GM23338 (cell line): ENCODE measurements at regions not wholly inside any gene's neighbourhood (a gene's known extent, or its start where the extent isn't known, plus 50 kb on each side); places are given as distances from the start of the nearest gene placed in this dataset.

Experiments used
- ATAC-seq: fragments of 200-7000 bp; cut with Tn5 transposase; 3 replicates; pipeline ENCODE4 v1.9.1; 2020
- DNase-seq: peaks from one replicate; pipeline ENCODE4 v3.0.0-alpha.2; 2015; ENCODE audit warnings: low spot score
- H2AFZ ChIP-seq: fragments of 200-600 bp; sonication (generic); 2 replicates; pipeline ENCODE4 v1.8.0; 2016; ENCODE audit warnings: antibody characterized with exemption, mild to moderate bottlenecking, moderate library complexity
- H3F3A ChIP-seq: fragments of 200-600 bp; sonication (generic); replicated peaks from 2 replicates; pipeline ENCODE4 v1.8.0; 2017; ENCODE audit warnings: antibody characterized with exemption, mixed run types, low read depth
- H3K27ac ChIP-seq: fragments of 200-600 bp; sonication (generic); 2 replicates; pipeline ENCODE4 v1.6.1; 2016; ENCODE audit warnings: low read depth
- H3K27me3 ChIP-seq: fragments of 200-600 bp; sonication (generic); 2 replicates; pipeline ENCODE4 v1.8.0; 2016; ENCODE audit warnings: mild to moderate bottlenecking, mixed run types, moderate library complexity; ENCODE audit not compliant: insufficient read depth
- H3K36me3 ChIP-seq: fragments of 200-600 bp; sonication (generic); 2 replicates; pipeline ENCODE4 v1.8.0; 2016; ENCODE audit warnings: mild to moderate bottlenecking; ENCODE audit not compliant: insufficient read depth
- H3K4me1 ChIP-seq: fragments of 200-600 bp; sonication (generic); 2 replicates; pipeline ENCODE4 v1.8.0; 2016; ENCODE audit warnings: mild to moderate bottlenecking, moderate library complexity; ENCODE audit not compliant: insufficient read depth
- H3K4me2 ChIP-seq: fragments of 200-600 bp; sonication (generic); 2 replicates; pipeline ENCODE4 v1.7.1; 2017; ENCODE audit warnings: mixed run types
- H3K4me3 ChIP-seq: fragments of 200-600 bp; sonication (generic); 2 replicates; pipeline ENCODE4 v1.6.1; 2016; ENCODE audit warnings: mixed run types
- H3K79me2 ChIP-seq: fragments of 200-600 bp; sonication (generic); replicated peaks from 2 replicates; pipeline ENCODE4 v1.8.0; 2017; ENCODE audit warnings: mild to moderate bottlenecking; ENCODE audit not compliant: insufficient read depth
- H3K9me2 ChIP-seq: fragments of 200-600 bp; sonication (generic); 2 replicates; pipeline ENCODE4 v1.8.0; 2017; ENCODE audit not compliant: insufficient read depth
- H4K20me1 ChIP-seq: fragments of 200-600 bp; sonication (generic); replicated peaks from 2 replicates; pipeline ENCODE4 v1.8.0; 2017; ENCODE audit warnings: mild to moderate bottlenecking; ENCODE audit not compliant: insufficient read depth
- H3K27ac Mint-ChIP-seq: 2 replicates; pipeline ENCODE4 v1.8.0; 2020; ENCODE audit warnings: inconsistent platforms, mild to moderate bottlenecking, moderate library complexity, mixed read lengths
- H3K27me3 Mint-ChIP-seq: 3 replicates; pipeline ENCODE4 v1.8.0; 2022; ENCODE audit warnings: low read depth, mild to moderate bottlenecking, moderate library complexity, mixed read lengths, inconsistent platforms; ENCODE audit not compliant: insufficient read depth, poor library complexity
- H3K36me3 Mint-ChIP-seq: 3 replicates; pipeline ENCODE4 v1.8.0; 2021; ENCODE audit warnings: low read depth, mild to moderate bottlenecking, inconsistent platforms, moderate library complexity, mixed read lengths
- H3K4me1 Mint-ChIP-seq: 3 replicates; pipeline ENCODE4 v1.8.0; 2020; ENCODE audit warnings: mild to moderate bottlenecking, inconsistent platforms, mixed read lengths
- H3K4me3 Mint-ChIP-seq: 3 replicates; pipeline ENCODE4 v1.8.0; 2021; ENCODE audit warnings: moderate library complexity, mild to moderate bottlenecking, inconsistent platforms, mixed read lengths
- H3K9me3 Mint-ChIP-seq: 3 replicates; pipeline ENCODE4 v1.8.0; 2020; ENCODE audit warnings: moderate library complexity, mild to moderate bottlenecking, inconsistent platforms, mixed read lengths
- CREB1 ChIP-seq: fragments of 250-450 bp; sonication (Bioruptor Pico); IDR thresholded peaks from 2 replicates; pipeline ENCODE4 v1.5.0; 2020; ENCODE audit warnings: low read depth, mild to moderate bottlenecking, moderate library complexity
- EZH2 ChIP-seq: fragments of 200-600 bp; sonication (generic); IDR thresholded peaks from one replicate; pipeline ENCODE4 v1.8.0; 2017; ENCODE audit warnings: antibody characterized with exemption, mild to moderate bottlenecking, low read depth; ENCODE audit not compliant: unreplicated experiment
- EZH2phosphoT487 ChIP-seq: fragments of 200-600 bp; sonication (generic); IDR thresholded peaks from one replicate; pipeline ENCODE4 v1.8.1; 2018; ENCODE audit warnings: antibody characterized with exemption; ENCODE audit not compliant: unreplicated experiment
- JUNB ChIP-seq: IDR thresholded peaks from one replicate; pipeline ENCODE4 v1.6.1; 2016; ENCODE audit warnings: antibody characterized with exemption; ENCODE audit not compliant: unreplicated experiment
- NANOG ChIP-seq: IDR thresholded peaks from 2 replicates; pipeline ENCODE4 v1.6.1; 2016; ENCODE audit warnings: antibody characterized with exemption, borderline replicate concordance
- POLR2AphosphoS5 ChIP-seq: IDR thresholded peaks from 2 replicates; pipeline ENCODE4 v1.6.1; 2016; ENCODE audit warnings: antibody characterized with exemption, low read depth
- STAT1 ChIP-seq: IDR thresholded peaks from one replicate; pipeline ENCODE4 v1.6.1; 2016; ENCODE audit warnings: antibody characterized with exemption; ENCODE audit not compliant: unreplicated experiment
- ZNF114 ChIP-seq: fragments of 250-450 bp; sonication (Bioruptor Pico); IDR thresholded peaks from 2 replicates; pipeline ENCODE4 v1.5.0; 2020; ENCODE audit warnings: mild to moderate bottlenecking, moderate library complexity
- ZNF331 ChIP-seq: fragments of 250-450 bp; sonication (Bioruptor Pico); IDR thresholded peaks from 2 replicates; pipeline ENCODE4 v1.5.0; 2020; ENCODE audit warnings: low read depth, mild to moderate bottlenecking, moderate library complexity
- TF ChIP-seq, protein P1 (sequence below), 2 experiments: fragments of 200-600 bp in 1 of 2; sonication (generic) in 1 of 2; conservative IDR thresholded peaks; 2 replicates each; pipeline versions ENCODE4 v1.5.1 to v1.6.1; 2016 to 2017; ENCODE audit warnings: antibody characterized with exemption in 2 of 2, low read depth in 2 of 2, mild to moderate bottlenecking in 2 of 2, moderate library complexity in 1 of 2
- TF ChIP-seq, protein P2 (sequence below): IDR thresholded peaks from one replicate; pipeline ENCODE4 v1.6.1; 2018; ENCODE audit warnings: antibody characterized with exemption; ENCODE audit not compliant: unreplicated experiment
- TF ChIP-seq, protein P3 (sequence below): IDR thresholded peaks from 2 replicates; pipeline ENCODE4 v1.6.1; 2016; ENCODE audit warnings: antibody characterized with exemption
- TF ChIP-seq, protein P4 (sequence below): fragments of 250-450 bp; sonication (Bioruptor Pico); IDR thresholded peaks from 2 replicates; pipeline ENCODE4 v1.5.0; 2020; ENCODE audit warnings: mild to moderate bottlenecking, moderate library complexity

DNA sequence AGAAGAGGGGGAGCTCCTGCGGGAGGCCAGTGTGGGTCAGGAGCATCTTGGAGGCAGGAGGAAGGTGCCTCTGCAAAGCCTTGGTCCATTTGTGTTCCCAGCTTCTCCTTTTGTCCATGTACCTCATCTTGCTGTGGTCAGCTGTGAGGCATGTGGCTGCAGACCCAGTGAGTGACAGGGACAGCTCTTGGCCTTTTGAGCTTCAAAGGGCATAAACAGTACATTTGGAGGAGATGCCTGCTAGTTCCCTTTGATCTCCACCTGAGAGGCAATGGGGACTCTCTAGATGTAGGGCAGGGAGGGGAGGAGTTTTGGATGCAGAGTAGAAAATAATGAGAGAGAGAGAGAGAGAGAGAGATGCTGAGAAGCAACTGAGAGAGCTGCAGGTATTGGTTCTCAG lies 270.0 kb downstream of the TLE3 start:
- Histone ChIP-seq H3K4me1 (peaks cover 3% of the 10 kb centered on the region; the same call in 1 of the 2 replicates), H3K79me2 (no peaks in the 10 kb centered on the region), H3F3A (no peaks in the 10 kb centered on the region), H2AFZ (no peak overlapping the region), H3K27ac (no peak overlapping the region), H3K4me2 (no peak overlapping the region), H3K27me3 (no peaks in the 10 kb centered on the region), H4K20me1 (no peaks in the 10 kb centered on the region), H3K9me2 (no peaks in the 10 kb centered on the region), H3K36me3 (no peaks in the 10 kb centered on the region), H3K4me3 (no peak overlapping the region)
- no peak for ATAC-seq
- TF ChIP-seq CREB1 (CRISPR knock-in tag) (no peak), ZNF331 (no peak), NANOG (no peak), STAT1 (no peak), EZH2phosphoT487 (no peak), EZH2 (no peak), POLR2AphosphoS5 (no peak), JUNB (no peak), ZNF114 (CRISPR knock-in tag) (no peak)
- TF ChIP-seq, protein P1, sequence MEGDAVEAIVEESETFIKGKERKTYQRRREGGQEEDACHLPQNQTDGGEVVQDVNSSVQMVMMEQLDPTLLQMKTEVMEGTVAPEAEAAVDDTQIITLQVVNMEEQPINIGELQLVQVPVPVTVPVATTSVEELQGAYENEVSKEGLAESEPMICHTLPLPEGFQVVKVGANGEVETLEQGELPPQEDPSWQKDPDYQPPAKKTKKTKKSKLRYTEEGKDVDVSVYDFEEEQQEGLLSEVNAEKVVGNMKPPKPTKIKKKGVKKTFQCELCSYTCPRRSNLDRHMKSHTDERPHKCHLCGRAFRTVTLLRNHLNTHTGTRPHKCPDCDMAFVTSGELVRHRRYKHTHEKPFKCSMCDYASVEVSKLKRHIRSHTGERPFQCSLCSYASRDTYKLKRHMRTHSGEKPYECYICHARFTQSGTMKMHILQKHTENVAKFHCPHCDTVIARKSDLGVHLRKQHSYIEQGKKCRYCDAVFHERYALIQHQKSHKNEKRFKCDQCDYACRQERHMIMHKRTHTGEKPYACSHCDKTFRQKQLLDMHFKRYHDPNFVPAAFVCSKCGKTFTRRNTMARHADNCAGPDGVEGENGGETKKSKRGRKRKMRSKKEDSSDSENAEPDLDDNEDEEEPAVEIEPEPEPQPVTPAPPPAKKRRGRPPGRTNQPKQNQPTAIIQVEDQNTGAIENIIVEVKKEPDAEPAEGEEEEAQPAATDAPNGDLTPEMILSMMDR (conservative IDR thresholded peaks at IDR 0.05; ENCODE audit: low read depth in 2 of 2) = no peak
- TF ChIP-seq, protein P2, sequence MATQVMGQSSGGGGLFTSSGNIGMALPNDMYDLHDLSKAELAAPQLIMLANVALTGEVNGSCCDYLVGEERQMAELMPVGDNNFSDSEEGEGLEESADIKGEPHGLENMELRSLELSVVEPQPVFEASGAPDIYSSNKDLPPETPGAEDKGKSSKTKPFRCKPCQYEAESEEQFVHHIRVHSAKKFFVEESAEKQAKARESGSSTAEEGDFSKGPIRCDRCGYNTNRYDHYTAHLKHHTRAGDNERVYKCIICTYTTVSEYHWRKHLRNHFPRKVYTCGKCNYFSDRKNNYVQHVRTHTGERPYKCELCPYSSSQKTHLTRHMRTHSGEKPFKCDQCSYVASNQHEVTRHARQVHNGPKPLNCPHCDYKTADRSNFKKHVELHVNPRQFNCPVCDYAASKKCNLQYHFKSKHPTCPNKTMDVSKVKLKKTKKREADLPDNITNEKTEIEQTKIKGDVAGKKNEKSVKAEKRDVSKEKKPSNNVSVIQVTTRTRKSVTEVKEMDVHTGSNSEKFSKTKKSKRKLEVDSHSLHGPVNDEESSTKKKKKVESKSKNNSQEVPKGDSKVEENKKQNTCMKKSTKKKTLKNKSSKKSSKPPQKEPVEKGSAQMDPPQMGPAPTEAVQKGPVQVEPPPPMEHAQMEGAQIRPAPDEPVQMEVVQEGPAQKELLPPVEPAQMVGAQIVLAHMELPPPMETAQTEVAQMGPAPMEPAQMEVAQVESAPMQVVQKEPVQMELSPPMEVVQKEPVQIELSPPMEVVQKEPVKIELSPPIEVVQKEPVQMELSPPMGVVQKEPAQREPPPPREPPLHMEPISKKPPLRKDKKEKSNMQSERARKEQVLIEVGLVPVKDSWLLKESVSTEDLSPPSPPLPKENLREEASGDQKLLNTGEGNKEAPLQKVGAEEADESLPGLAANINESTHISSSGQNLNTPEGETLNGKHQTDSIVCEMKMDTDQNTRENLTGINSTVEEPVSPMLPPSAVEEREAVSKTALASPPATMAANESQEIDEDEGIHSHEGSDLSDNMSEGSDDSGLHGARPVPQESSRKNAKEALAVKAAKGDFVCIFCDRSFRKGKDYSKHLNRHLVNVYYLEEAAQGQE = no peak
- TF ChIP-seq, protein P3, sequence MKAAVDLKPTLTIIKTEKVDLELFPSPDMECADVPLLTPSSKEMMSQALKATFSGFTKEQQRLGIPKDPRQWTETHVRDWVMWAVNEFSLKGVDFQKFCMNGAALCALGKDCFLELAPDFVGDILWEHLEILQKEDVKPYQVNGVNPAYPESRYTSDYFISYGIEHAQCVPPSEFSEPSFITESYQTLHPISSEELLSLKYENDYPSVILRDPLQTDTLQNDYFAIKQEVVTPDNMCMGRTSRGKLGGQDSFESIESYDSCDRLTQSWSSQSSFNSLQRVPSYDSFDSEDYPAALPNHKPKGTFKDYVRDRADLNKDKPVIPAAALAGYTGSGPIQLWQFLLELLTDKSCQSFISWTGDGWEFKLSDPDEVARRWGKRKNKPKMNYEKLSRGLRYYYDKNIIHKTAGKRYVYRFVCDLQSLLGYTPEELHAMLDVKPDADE = no peak
- TF ChIP-seq, protein P4, sequence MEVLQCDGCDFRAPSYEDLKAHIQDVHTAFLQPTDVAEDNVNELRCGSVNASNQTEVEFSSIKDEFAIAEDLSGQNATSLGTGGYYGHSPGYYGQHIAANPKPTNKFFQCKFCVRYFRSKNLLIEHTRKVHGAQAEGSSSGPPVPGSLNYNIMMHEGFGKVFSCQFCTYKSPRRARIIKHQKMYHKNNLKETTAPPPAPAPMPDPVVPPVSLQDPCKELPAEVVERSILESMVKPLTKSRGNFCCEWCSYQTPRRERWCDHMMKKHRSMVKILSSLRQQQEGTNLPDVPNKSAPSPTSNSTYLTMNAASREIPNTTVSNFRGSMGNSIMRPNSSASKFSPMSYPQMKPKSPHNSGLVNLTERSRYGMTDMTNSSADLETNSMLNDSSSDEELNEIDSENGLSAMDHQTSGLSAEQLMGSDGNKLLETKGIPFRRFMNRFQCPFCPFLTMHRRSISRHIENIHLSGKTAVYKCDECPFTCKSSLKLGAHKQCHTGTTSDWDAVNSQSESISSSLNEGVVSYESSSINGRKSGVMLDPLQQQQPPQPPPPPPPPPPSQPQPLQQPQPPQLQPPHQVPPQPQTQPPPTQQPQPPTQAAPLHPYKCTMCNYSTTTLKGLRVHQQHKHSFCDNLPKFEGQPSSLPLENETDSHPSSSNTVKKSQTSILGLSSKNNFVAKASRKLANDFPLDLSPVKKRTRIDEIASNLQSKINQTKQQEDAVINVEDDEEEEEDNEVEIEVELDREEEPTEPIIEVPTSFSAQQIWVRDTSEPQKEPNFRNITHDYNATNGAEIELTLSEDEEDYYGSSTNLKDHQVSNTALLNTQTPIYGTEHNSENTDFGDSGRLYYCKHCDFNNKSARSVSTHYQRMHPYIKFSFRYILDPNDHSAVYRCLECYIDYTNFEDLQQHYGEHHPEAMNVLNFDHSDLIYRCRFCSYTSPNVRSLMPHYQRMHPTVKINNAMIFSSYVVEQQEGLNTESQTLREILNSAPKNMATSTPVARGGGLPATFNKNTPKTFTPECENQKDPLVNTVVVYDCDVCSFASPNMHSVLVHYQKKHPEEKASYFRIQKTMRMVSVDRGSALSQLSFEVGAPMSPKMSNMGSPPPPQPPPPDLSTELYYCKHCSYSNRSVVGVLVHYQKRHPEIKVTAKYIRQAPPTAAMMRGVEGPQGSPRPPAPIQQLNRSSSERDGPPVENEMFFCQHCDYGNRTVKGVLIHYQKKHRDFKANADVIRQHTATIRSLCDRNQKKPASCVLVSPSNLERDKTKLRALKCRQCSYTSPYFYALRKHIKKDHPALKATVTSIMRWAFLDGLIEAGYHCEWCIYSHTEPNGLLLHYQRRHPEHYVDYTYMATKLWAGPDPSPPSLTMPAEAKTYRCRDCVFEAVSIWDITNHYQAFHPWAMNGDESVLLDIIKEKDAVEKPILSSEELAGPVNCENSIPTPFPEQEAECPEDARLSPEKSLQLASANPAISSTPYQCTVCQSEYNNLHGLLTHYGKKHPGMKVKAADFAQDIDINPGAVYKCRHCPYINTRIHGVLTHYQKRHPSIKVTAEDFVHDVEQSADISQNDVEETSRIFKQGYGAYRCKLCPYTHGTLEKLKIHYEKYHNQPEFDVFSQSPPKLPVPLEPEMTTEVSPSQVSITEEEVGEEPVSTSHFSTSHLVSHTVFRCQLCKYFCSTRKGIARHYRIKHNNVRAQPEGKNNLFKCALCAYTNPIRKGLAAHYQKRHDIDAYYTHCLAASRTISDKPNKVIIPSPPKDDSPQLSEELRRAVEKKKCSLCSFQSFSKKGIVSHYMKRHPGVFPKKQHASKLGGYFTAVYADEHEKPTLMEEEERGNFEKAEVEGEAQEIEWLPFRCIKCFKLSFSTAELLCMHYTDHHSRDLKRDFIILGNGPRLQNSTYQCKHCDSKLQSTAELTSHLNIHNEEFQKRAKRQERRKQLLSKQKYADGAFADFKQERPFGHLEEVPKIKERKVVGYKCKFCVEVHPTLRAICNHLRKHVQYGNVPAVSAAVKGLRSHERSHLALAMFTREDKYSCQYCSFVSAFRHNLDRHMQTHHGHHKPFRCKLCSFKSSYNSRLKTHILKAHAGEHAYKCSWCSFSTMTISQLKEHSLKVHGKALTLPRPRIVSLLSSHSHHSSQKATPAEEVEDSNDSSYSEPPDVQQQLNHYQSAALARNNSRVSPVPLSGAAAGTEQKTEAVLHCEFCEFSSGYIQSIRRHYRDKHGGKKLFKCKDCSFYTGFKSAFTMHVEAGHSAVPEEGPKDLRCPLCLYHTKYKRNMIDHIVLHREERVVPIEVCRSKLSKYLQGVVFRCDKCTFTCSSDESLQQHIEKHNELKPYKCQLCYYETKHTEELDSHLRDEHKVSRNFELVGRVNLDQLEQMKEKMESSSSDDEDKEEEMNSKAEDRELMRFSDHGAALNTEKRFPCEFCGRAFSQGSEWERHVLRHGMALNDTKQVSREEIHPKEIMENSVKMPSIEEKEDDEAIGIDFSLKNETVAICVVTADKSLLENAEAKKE (CRISPR knock-in tag) = no peak
- DNase-seq = no peak
- Mint-ChIP-seq H3K36me3 (no peaks in the 10 kb centered on the region), H3K27me3 (peaks cover 7% of the 10 kb centered on the region), H3K4me1 (peaks cover 14% of the 10 kb centered on the region), H3K27ac (no peak overlapping the region), H3K9me3 (no peaks in the 10 kb centered on the region), H3K4me3 (no peak overlapping the region)
